OCI-LY7 (cell line): ENCODE measurements at regions not wholly inside any gene's neighbourhood (a gene's known extent, or its start where the extent isn't known, plus 50 kb on each side); places are given as distances from the start of the nearest gene placed in this dataset.

ENCODE experiments used
- CTCF ChIP-seq: fragments of 200-600 bp; sonication (generic); conservative IDR thresholded peaks from 2 replicates; pipeline ENCODE4 v1.5.1; 2014; ENCODE audit warnings: mild to moderate bottlenecking, antibody characterized with exemption, low read length, moderate library complexity, mixed read lengths
- EZH2phosphoT487 ChIP-seq: fragments of 200-600 bp; sonication (generic); IDR thresholded peaks from 2 replicates; pipeline ENCODE4 v1.6.1; 2018; ENCODE audit warnings: low read depth, borderline replicate concordance, mild to moderate bottlenecking, mixed run types, antibody characterized with exemption, low read length, moderate library complexity, mixed read lengths

- TF ChIP-seq CTCF: no peak
- no peak for TF ChIP-seq EZH2phosphoT487
Observed at GRCh38 chr6:148263010-148263409, 79.6 kb upstream of the SASH1 start.
